Mesodermal cell (in vitro differentiated cells): ENCODE measurements at regions not wholly inside any gene's neighbourhood (a gene's known extent, or its start where the extent isn't known, plus 50 kb on each side); places are given as distances from the start of the nearest gene placed in this dataset.

Experiments
- H3K27ac ChIP-seq: 2 replicates; pipeline ENCODE4 v1.7.0; 2013; ENCODE audit warnings: mild to moderate bottlenecking, low read depth, low read length, moderate library complexity; ENCODE audit not compliant: severe bottlenecking
- H3K36me3 ChIP-seq: 2 replicates; pipeline ENCODE4 v1.7.1; 2013; ENCODE audit warnings: mild to moderate bottlenecking, low read length, moderate library complexity; ENCODE audit not compliant: control insufficient read depth, insufficient read depth
- H3K4me1 ChIP-seq: one replicate; pipeline ENCODE4 v1.7.1; 2013; ENCODE audit warnings: mild to moderate bottlenecking, low read length; ENCODE audit not compliant: insufficient read depth, control insufficient read depth, poor library complexity, severe bottlenecking
- H3K4me3 ChIP-seq: 2 replicates; pipeline ENCODE4 v1.7.0; 2013; ENCODE audit warnings: low read length, control low read depth, mild to moderate bottlenecking; ENCODE audit not compliant: insufficient read depth, poor library complexity, severe bottlenecking; ENCODE audit errors: extremely low read depth
- H3K9me3 ChIP-seq: 2 replicates; pipeline ENCODE4 v1.7.1; 2013; ENCODE audit warnings: mild to moderate bottlenecking, low read length, moderate library complexity; ENCODE audit not compliant: control insufficient read depth
- WGBS, 2 experiments: methylation state at CpG; one replicate each; pipeline ENCODE4 v1.1.5; 2013; ENCODE audit warnings: missing lambda C conversion rate in 2 of 2; ENCODE audit not compliant: insufficient coverage in 2 of 2; 5-methylcytosine and 5-hydroxymethylcytosine counted together

- Histone ChIP-seq H3K36me3 (no peaks in the 10 kb centered on the region), H3K4me1 (peaks cover 14% of the 10 kb centered on the region), H3K9me3 (no peaks in the 10 kb centered on the region), H3K4me3 (no peak overlapping the region), H3K27ac (no peak overlapping the region)
- no CpG with 5 or more reads among the region's 1 CpG for WGBS, 2 experiments
These were observed 54.4 kb upstream of the SYN3 start for GRCh38 chr22:33112580-33112979.

- 0 to 50% methylated on average over 1 to 2 of the region's 4 CpGs for WGBS, 2 experiments
- Histone ChIP-seq H3K4me1 (peaks cover 8% of the 10 kb centered on the region), H3K27ac (no peak overlapping the region), H3K9me3 (no peaks in the 10 kb centered on the region), H3K4me3 (no peak overlapping the region), H3K36me3 (no peaks in the 10 kb centered on the region)
These were observed 53.3 kb upstream of the SYN3 start for GRCh38 chr22:33111491-33111890.

- 93 to 98% methylated on average over 4 to 6 of the region's 7 CpGs for WGBS, 2 experiments
- Histone ChIP-seq H3K4me3 (no peak overlapping the region), H3K4me1 (peaks cover 8% of the 10 kb centered on the region), H3K9me3 (no peaks in the 10 kb centered on the region), H3K27ac (no peak overlapping the region), H3K36me3 (no peaks in the 10 kb centered on the region)
These were observed 52.5 kb upstream of the SYN3 start for GRCh38 chr22:33110562-33111163.

GRCh38 chr22:33109514-33110430, 51.6 kb upstream of the SYN3 start:
- Histone ChIP-seq H3K36me3 (no peaks in the 10 kb centered on the region), H3K9me3 (no peaks in the 10 kb centered on the region), H3K27ac (no peak overlapping the region), H3K4me3 (no peak overlapping the region), H3K4me1 (peaks cover 8% of the 10 kb centered on the region)
- WGBS, 2 experiments: 83 to 84% methylated on average over 6 to 7 of the region's 7 CpGs

- H3K4me3 ChIP-seq: no peak overlapping the region
- H3K4me1 ChIP-seq: peaks cover 8% of the 10 kb centered on the region
- no peaks in the 10 kb centered on the region for H3K36me3 ChIP-seq
- H3K27ac ChIP-seq: no peak overlapping the region
- H3K9me3 ChIP-seq: no peaks in the 10 kb centered on the region
- 88 to 94% methylated on average over 4 to 5 of the region's 5 CpGs for WGBS, 2 experiments
These were observed 49.9 kb upstream of the SYN3 start for GRCh38 chr22:33108037-33108436.
